ENCODE measurements at regions not wholly inside any gene's neighbourhood (a gene's known extent, or its start where the extent isn't known, plus 50 kb on each side); places are given as distances from the start of the nearest gene placed in this dataset.

- no peak for DNase-seq (ENCODE audit: low read depth, low spot score)
Observed at GRCh38 chr3:25239042-25239441, 189.0 kb upstream of the RARB start.

GRCh38 chr3:25246913-25247312, 181.2 kb upstream of the RARB start:
- no peak for DNase-seq (ENCODE audit: low read depth, low spot score)
- no peak overlapping the region for H3K27ac ChIP-seq

More at GRCh38 chr3:25239042-25239441, 189.0 kb upstream of the RARB start:
- H3K27ac ChIP-seq = no peak overlapping the region

GRCh38 chr3:25252291-25252690, 175.8 kb upstream of the RARB start:
- H3K27ac ChIP-seq = no peak overlapping the region
- DNase-seq (ENCODE audit: low read depth, low spot score) = no peak

- no peak for DNase-seq (ENCODE audit: low read depth, low spot score)
- H3K27ac ChIP-seq = no peak overlapping the region
Observed at GRCh38 chr3:25257026-25257425, 171.0 kb upstream of the RARB start.

DNA sequence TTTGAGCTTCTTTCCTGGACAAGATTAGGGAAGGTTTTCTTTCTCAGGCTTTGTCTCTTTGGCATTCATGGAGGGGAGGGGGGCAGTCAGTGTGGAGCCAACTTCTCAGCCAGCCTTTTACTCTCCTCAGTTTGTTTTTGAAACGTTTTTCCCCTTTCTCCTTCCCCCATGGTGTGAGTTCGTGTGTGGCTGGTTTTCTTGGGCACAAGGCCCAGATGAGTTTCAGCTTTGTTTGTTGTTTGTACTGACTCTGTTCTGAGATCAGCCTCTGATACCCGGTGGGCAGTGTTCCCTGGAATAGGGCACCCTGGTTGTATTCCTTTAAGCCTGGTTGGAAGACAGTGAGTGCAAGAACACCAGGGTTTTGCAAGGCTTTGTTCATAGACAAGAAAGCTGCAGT, 168.2 kb upstream of the RARB start:
- DNase-seq (ENCODE audit: low read depth, low spot score) = no peak

DNA sequence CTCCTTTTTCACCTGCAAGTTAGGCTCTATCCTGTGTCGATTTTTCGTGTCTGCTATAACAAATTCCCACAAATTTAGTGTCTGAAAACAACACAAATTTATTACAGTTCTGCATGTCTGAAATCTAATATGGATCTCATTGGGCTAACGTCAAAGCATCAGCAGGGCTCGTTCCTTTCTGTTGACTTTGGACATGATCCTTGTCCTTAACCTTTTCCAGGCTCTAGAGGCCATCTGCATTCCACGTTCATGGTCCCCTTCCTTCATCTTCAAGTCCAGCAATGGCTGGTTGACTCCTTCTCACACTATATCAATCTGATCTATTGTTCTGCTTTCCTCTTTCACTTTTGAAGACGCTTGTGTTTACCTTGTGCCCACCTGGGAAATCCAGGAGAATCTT, 165.7 kb upstream of the RARB start:
- no peak overlapping the region for H3K27ac ChIP-seq
- no peak for DNase-seq (ENCODE audit: low read depth, low spot score)

More for the DNA sequence above, 168.2 kb upstream of the RARB start:
- no peak overlapping the region for H3K27ac ChIP-seq

- no peak overlapping the region for H3K27ac ChIP-seq
- DNase-seq (ENCODE audit: low read depth, low spot score) = no peak
Observed at GRCh38 chr3:25265284-25265683, 162.8 kb upstream of the RARB start.

- DNase-seq (ENCODE audit: low read depth, low spot score) = no peak
- H3K27ac ChIP-seq = no peak overlapping the region
Observed at GRCh38 chr3:25266677-25267076, 161.4 kb upstream of the RARB start.

DNA sequence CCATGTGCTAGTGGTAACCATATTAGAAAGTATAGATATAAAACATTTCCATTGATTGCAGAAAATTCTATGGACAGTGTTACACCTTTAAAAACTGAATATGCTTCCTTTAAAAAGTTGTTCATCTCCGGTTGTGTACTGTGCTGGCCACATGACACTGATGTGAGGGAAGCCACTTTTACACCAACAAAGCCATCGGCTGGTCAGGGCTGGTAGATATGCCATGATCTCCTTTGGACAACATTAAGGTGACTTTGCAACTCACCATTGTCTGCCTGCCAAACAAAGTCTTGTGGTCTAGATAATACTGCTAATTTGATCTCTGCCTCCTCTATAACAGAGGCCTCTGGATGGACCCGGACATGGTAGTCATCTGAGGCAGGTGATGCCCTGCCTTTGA, 156.0 kb upstream of the RARB start:
- DNase-seq (ENCODE audit: low read depth, low spot score) = no peak
- H3K27ac ChIP-seq = no peak overlapping the region

- DNase-seq (ENCODE audit: low read depth, low spot score) = no peak
- H3K27ac ChIP-seq = no peak overlapping the region
Observed at GRCh38 chr3:25273582-25274171, 154.4 kb upstream of the RARB start.

DNA sequence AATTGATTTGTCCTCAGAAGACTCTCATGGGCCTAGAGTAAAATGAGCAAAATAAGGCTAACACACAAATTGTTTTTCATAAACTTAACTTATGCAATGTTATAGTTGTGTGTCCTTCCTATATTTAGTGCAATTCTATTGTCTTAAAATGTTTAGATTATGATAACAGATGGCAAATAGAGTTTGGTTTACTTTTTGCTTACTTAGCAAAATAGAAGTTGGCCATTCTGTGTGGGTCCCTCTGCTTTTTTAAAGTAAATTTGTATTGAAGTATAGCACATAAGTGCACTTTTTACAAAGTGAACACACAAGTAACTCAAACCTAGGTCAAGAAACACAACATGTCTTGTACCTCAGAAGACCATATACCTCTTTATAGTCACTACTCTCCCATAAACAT, 150.6 kb upstream of the RARB start:
- H3K27ac ChIP-seq = no peak overlapping the region
- no peak for DNase-seq (ENCODE audit: low read depth, low spot score)

DNA sequence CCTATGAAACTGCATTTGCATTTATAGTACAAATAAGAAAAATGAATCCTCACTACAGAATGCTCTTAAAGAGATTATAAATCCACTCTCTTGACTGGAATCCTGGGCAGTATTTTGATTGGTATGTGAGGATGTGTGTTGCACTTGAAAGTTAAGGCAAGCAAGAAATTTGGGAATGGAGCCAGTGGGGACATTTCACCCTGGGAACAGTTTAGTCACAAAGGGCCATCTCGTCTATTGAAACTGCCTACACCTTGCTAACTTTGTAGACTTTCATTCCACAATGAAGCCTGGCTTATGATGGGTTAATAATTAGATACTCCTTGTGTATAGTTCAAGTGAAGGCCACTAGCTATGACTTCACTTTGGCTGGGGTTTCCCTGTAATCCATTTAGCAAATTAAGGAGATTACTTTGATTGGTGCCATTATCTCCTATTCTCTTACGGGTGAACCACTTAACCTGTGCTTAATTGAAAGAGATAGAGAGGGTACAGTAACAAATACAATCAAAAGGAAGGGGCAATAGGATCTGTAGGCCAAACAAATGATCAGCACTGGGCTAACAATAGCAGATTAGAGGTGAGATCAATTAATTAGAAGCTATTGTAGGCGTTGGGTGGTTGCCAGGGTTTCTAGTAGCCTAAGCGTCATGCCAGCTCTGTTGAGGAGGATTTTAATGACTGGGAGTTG, 146.9 kb upstream of the RARB start:
- no peak overlapping the region for H3K27ac ChIP-seq

DNA sequence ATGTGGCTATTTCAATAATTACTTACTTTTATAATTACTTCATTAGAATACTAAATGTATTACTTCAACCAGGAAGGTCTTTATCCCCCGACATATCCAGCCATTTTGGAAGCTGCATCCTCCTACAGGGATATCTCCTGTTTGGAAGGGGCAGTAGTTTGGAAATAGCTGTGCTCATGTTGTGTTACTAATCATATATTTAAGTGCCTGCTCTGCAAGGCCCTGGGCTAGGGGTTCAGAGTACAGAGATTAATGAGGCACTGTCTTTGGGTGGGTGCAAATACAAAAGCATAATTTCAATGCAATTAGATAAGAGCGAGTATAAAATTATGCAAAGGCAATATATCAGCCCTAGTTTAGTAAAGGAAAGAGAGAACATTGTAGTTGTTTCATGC, 146.3 kb upstream of the RARB start:
- no peak overlapping the region for H3K27ac ChIP-seq
- no peak for DNase-seq (ENCODE audit: low read depth, low spot score)

More for the DNA sequence above, 146.9 kb upstream of the RARB start:
- DNase-seq (ENCODE audit: low read depth, low spot score) = no peak

- no peak overlapping the region for H3K27ac ChIP-seq
- DNase-seq (ENCODE audit: low read depth, low spot score) = no peak
Observed at GRCh38 chr3:25283613-25284012, 144.4 kb upstream of the RARB start.

DNA sequence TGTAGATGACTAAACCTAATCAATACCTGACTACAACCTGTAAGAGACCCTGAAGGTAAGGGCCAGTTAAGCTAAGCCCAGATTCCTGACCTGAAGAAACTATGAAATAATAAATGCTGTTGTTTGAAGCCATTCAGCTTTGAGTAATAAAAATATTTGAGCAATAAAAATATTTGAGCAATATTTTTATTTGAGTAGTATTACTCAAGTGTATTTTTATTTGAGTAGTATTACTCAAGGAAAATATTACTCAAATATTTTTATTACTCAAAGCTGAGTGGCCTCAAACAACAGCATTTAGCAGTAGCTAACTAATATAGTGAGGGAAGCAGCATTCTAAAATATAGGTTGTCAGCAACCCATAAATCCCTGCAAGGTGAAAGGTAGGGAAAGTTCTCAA, 143.8 kb upstream of the RARB start:
- H3K27ac ChIP-seq = no peak overlapping the region
- DNase-seq (ENCODE audit: low read depth, low spot score) = no peak

DNA sequence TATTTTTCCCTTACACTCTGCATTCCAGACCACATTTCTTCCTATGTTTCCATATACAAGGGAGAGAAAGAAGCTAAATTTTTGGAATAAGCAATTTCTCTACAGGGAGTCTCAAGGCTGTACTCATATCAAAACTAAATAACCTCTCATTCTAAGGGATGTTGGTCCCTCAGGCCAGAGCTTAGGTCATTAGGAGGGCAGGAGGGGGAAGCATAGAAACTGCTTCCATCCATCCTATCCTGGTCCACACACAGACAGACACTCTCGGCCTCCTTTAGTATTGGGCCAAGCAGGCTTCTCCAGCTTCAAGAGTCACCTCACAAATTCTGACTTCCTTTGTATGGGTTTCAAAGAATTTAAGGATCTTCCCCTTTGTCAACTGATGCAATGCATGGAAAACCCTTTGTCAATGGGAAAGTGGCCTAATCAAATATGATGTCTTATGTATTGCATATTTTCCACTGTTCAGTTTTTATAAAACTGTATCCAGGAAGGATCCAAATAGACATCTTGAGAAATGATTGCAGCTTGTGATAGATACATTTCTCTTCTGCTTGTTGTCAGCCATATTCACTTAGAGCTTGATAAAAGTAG, 140.7 kb upstream of the RARB start:
- no peak for DNase-seq (ENCODE audit: low read depth, low spot score)
- H3K27ac ChIP-seq = no peak overlapping the region

- DNase-seq (ENCODE audit: low read depth, low spot score) = no peak
- H3K27ac ChIP-seq = no peak overlapping the region
Observed at GRCh38 chr3:25288413-25288812, 139.7 kb upstream of the RARB start.

DNA sequence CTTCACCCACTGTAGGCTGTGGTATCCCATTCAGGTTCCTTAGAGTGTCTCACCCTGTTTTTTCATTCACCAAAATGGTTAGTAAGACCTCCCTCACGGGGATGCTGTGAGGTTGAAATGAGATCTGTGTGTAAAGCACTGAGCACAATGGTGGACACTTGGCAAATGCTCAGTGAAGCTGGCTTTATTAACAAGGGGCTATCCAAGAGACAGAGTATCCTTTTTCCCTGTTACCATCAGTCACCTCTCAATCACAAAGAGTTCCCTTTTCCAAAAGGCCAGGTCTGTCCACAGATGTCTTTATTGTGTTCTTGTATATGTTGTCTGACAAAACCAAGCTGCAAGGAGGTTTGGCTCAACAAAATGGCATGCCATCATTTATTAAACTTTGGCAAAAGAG, 138.9 kb upstream of the RARB start:
- DNase-seq (ENCODE audit: low read depth, low spot score) = no peak
- H3K27ac ChIP-seq = no peak overlapping the region

DNA sequence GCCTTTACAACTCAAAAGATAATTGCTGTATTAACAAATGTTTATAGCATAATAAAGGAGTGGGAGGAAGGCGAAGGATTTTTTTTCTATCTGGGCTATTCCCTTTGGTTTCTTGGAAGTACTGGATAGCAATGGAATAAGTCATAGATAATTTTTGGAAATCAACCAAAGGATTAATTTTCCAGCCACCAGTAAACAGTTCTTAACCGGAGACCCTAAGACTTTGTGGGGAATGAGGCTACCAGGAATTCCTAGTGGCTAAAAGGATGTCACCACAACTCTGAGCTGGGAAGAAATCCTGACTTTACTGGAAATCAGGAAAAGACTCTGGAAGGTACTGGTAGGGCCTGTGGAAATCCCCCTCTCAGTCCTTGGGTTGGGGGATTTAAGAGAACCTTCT, 138.4 kb upstream of the RARB start:
- no peak for DNase-seq (ENCODE audit: low read depth, low spot score)
- H3K27ac ChIP-seq = no peak overlapping the region

- no peak for DNase-seq (ENCODE audit: low read depth, low spot score)
- H3K27ac ChIP-seq = no peak overlapping the region
Observed at GRCh38 chr3:25291481-25291905, 136.6 kb upstream of the RARB start.

DNA sequence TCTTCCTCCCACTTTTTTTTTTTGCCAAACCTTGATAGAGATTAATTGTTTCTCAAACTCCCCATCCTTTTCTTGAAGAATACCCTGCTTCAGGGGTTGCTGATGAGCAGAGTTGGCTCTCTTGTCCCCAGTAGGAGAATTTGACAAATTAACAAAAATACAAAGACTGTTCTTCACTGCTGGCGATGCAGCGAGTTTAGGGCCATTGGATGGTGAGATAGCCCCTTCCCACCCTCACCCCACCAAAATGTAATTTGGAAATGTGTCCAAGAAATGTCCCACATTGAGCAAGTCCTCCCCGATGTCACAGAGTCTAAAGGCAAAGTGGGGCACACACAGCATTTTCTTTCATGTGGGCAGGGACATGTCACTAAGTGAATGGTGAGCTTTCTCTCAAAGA, 136.0 kb upstream of the RARB start:
- H3K27ac ChIP-seq = peak overlapping the region; percentile 61
- DNase-seq (ENCODE audit: low read depth, low spot score) = no peak

GRCh38 chr3:25292595-25292994, 135.5 kb upstream of the RARB start:
- H3K27ac ChIP-seq = peak overlapping the region; percentile 61

More at GRCh38 chr3:25292595-25292994, 135.5 kb upstream of the RARB start:
- DNase-seq (ENCODE audit: low read depth, low spot score) = no peak
